ENCODE measurements at regions not wholly inside any gene's neighbourhood (a gene's known extent, or its start where the extent isn't known, plus 50 kb on each side); places are given as distances from the start of the nearest gene placed in this dataset.

DNA sequence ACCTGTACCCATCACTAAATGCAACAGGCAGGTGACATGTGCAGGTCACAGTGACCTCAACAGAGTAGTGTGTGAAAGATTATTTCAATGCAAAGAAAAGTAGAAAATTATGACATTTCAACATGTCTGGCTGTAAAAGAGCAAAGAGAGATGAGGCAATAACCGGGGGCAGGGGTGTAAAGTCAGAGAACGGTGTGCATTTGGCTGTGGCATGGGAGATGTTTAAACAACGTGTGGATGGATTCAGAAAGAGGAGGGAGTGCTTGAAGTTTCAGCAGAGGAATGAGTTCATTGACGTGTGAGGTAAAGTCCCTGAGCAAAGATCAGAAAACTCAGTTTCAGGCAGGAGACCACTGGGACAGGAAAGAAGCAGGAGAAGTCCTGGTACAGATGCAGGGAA is 229.7 kb downstream of the BUD13 start:
- in situ Hi-C loops (cut with HindIII; ENCODE audit: low sequenced_read_pairs): no loop called here
- no peak for DNase-seq (ENCODE audit: low spot score)

DNA sequence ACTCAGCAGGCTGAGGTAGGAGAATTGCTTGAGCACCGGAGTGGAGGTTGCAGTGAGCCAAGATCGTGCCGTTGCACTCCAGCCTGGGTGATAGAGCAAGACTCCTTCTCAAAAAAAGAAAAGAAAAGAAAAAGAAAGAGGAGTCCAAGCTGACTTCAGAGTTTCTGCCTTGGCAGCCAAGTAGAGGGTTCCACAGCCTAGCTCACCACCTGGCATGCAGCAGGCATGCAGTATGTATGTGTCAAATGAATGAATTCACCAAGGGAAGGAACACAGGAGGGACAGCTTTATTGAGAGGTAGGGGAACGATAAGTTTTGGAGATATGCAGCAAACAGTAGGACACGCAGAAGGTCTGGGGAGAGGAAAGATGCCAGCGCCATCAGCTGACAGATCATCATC is 230.4 kb downstream of the BUD13 start:
- no peak for DNase-seq (ENCODE audit: low spot score)
- in situ Hi-C loops (cut with HindIII; ENCODE audit: low sequenced_read_pairs): no loop called here

DNA sequence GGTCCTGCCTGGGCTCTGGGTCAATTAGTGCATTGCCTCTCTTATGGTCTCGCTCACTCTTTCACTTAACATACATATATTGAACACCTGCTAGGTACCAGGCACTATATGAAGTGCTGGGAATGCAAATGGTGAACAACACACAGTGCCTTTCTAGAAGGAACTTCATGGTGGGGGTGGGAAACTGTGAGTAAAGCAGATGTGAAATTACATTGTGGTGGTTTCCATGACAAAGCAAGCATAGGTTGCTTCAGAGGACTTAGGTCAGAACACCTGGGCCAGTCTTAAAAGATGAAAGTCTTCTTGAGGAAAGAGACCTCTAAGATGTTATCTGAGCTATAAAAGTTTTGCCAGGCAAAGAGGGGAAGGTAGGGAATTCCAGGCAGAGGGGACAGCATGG is 231.3 kb downstream of the BUD13 start:
- in situ Hi-C loops (cut with HindIII; ENCODE audit: low sequenced_read_pairs): no loop called here

DNA sequence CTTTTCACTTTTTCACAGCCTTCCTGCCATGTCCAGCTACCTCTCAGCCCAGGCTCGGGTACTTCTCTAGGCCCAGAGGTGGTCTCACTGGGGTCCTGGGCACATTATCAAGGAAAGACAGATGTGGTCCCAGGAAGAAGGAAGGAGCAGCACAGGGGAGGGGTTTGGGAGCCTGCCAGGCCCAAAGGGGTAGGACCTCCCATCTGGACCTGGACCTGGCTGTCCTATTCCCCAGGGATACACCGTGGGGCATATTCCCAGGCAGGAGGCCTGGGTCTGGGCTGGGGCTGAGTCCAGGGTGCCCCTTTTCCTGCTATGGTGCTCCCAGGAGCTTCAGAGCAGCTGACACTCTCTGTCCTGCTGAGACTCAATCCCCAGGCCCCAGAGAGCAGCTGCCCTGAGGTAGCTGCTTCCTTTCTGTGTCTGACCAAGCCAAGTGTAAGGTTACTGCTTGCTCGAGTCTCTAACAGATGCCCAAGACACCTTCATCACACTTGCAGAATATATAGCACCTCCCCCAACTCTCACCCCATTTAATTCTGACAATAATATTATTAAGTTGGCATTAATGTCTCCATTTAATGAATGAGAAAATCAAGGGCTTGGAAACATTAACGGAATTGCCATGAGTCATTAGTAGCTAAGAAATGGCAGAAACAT is 232.0 kb downstream of the BUD13 start:
- no peak for DNase-seq (ENCODE audit: low spot score)
- in situ Hi-C loops (cut with HindIII; ENCODE audit: low sequenced_read_pairs): no loop called here

More for the DNA sequence above, 231.3 kb downstream of the BUD13 start:
- DNase-seq (ENCODE audit: low spot score): no peak

DNA sequence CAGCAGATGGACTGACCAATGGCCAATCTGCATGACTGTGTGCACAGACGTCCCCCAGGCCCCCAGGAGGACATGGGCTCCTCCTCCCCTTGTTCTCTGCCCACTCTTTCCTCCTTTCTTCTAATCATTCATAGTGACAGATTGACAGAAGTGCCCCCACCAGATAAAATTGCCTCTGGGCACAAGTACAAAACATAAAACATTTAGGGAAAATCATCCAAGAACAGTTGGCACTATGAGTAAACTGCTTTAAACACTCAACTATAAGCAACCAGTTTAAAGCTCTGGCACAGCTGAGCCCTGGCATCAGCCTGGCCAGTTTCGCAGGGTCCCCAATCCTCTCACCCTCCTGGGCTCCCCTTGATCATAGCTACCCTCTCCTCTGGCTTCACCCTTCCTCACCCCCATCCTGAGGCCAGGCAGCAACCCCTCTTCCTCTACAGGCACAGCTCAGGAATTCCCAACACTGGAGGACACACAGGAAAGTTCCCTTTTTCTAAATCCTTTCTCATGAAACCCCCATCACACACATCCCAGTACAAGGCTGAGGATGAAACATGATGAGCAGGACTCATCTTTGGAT is 232.9 kb downstream of the BUD13 start:
- DNase-seq (ENCODE audit: low spot score): no peak
- in situ Hi-C loops (cut with HindIII; ENCODE audit: low sequenced_read_pairs): no loop called here

DNA sequence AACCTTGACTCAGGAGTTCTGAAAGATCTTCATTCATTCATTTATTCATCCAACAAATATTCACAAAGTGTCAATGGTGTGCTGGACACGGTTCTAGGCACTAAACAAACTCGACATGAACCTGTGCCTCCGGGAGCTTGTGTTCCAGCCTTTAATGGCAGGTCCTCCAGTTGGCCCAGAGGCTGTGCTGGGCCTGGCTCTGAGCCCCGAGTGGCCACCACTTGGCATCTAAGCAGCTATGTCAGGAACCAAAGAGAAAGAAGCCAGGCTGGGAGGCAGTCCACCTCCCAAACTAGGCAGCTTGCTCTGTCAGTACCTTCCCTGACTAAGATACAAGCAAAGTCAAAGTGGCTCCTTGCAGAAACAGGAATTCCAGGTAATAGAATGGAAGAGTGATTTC is 233.6 kb downstream of the BUD13 start:
- in situ Hi-C loops (cut with HindIII; ENCODE audit: low sequenced_read_pairs): no loop called here
- DNase-seq (ENCODE audit: low spot score): no peak

DNA sequence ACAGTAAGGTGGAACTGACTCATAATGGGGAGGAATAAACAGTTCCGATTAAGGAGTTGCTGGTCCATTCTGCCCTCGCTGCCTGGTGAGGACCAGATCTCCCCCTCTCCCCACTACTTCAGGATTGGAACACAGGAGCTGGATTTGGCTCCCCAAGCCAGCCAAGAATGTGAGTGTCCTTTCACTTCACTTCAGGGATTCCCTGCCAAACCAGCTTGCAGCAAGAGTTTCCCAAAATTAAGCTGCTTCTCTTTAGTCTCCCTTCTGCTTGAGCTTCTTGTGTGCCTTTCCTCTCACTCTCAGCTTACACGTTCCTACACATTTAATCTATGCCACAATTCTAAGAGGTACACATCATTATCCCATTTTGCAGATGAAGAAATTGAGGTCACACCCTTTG is 234.1 kb downstream of the BUD13 start:
- no peak for DNase-seq (ENCODE audit: low spot score)
- in situ Hi-C loops (cut with HindIII; ENCODE audit: low sequenced_read_pairs): no loop called here

DNA sequence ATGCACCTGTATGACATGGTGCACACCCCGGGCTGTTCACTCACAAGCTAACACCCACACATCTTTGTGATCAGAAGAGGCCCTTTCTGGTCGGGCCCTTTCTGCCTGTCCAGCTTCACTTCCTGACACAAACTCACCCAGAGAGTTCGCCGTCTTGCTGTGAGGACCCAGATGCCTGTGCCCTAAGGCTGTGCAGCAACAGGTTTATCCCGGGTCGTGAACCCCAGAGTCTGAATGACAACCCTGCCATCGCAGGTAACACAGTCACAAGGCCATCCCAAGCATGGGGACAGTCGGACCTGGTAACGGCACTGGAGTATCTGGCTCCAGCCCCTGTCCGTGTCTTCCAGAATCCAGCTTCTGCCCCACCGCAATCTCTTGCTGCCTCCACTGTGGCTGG is 235.1 kb downstream of the BUD13 start:
- in situ Hi-C loops (cut with HindIII; ENCODE audit: low sequenced_read_pairs): no loop called here
- no peak for DNase-seq (ENCODE audit: low spot score)

DNA sequence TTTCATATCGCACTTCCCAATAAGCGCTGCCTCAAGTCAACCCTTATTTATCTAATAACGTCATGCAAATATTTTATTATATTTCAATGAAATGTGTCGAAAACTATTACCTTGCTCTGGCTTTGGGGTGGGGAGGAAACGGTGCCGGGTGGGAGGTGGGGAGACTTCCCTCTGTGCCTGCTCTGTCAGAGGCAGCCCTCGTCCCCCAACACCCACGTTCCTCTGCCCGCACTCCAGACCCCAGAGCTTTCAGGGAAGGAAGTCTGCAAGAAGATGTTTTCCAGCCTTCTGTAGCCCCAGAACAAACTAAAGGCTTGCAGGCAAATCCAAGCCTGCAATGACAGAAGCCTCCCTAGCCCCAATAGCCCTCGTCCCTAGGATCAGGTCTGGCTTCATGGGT is 235.7 kb downstream of the BUD13 start:
- DNase-seq (ENCODE audit: low spot score): no peak
- in situ Hi-C loops (cut with HindIII; ENCODE audit: low sequenced_read_pairs): no loop called here

DNA sequence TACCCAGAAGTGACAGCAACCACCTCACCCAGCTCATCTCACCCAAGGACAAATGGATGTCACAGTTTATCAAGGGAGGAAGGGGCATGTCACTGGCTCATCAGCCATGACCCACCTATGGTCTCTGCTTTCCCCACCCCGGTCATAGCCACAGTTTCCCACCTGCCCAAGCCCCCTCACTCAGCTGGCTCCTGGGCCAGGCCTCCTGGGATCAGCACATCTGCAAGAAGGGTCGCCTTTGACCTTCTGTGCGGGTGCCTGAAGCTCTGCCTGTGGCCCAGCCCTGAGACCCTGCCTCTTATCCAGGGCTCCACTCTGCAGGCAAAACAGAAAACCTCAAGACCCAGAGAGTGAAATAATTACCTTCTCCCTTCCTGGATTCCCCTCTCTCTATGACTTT is 236.4 kb downstream of the BUD13 start:
- in situ Hi-C loops (cut with HindIII; ENCODE audit: low sequenced_read_pairs): no loop called here
- no peak for DNase-seq (ENCODE audit: low spot score)

DNA sequence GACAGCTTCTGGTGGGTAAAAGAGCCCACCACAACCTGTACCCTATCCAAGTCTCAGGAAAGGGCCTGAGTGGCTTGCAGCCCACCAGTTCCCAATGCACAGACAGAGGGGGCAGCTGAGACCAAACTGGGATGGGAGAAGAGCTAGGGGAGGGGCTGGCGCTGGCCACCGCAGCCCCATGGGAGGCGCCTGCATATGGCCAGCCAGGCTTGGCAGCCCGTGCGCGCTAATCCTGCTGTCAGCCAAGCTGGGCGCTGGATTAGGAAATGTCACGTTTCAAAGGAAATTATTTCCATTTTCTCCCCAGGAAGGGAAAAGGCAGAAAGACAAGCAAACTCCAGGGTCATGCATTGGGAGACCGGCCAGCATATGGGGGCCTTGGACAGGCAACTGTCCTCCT is 236.8 kb downstream of the BUD13 start:
- in situ Hi-C loops (cut with HindIII; ENCODE audit: low sequenced_read_pairs): no loop called here
- peak; percentile 20 for DNase-seq (ENCODE audit: low spot score)

DNA sequence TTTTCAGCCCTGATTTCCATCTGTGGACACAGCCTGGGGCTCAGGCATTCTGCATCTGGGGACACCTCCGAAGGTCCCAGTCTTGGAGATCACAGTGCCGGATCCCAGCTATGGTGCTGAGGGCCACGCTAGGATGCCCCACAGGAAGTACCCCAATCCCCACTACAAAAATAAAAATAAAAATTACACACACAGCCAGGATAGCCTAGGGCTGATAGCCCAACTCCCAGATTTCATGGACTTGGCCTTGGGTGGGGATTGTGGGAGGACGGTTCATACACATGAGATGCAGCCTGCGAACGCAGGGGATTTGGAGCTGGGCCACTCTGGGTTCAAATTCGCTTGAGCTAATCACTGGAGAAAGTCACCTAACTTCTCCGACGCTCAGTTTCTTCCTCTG is 237.7 kb downstream of the BUD13 start:
- DNase-seq (ENCODE audit: low spot score): no peak
- in situ Hi-C loops (cut with HindIII; ENCODE audit: low sequenced_read_pairs): no loop called here

DNA sequence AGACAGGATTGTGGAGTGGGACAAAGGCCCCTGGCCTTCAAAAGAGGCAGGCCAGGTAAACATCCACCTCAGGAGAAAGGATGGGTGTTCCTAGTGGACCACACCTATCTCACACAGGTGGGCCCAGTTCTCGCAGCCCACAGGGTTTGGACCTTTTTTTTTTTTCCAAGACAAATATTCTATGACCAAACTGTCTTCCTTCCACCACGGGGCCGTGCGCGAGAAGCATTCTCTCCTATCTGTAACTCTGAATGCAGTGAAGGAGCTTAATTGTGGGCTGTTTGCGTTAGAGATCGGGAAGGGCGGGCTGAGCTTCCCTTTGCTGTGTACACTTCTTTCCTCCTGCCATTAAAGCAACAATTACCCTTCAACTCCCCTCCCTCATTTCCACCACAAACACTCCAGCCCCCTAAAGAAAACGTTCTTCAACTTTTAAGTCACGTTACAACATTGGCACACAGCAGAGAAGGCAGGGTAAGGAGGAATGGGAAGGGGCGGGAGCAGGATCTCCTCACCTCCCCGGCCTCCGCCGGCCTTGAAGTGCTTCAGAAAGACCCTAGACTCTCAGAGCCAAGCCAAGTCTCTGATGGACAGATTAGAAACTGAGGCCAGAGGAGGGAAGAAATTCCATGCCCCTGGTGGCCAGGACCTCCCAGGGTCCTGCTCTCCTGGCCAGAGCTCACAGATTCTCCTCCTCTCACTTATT is 238.4 kb downstream of the BUD13 start:
- in situ Hi-C loops (cut with HindIII; ENCODE audit: low sequenced_read_pairs): no loop called here
- no peak for DNase-seq (ENCODE audit: low spot score)

DNA sequence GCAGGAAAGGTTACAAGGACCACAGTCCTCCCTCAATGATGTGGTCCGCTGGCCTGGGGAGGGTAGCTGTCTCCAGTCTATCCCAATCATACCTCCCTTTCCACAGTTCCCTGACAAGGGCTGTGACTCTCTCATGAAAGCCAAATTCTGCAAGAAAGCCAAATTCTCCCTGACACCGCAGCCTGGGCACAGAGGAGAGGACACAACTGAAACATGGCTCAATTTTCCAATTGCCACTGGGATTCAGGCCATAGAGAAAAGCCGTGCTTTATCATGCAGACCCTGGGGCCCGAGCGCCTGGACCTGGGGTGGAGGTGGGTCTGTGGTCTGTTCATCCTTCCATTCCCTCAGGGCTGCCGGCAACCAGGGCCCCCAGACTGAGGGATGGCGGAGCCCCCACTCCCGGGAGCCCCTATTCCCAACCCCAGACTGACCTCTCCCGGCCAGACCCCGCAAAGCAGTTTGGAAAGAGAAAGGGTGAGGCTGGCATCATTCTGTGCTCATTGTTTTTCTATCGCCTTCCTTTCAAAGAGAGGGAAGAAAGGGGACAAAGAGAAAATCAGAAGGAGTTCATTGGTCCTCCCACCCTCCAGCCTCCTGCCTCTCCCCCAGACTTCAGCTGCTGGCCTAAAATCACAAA is 239.5 kb downstream of the BUD13 start:
- in situ Hi-C loops (cut with HindIII; ENCODE audit: low sequenced_read_pairs): no loop called here
- DNase-seq (ENCODE audit: low spot score): no peak

DNA sequence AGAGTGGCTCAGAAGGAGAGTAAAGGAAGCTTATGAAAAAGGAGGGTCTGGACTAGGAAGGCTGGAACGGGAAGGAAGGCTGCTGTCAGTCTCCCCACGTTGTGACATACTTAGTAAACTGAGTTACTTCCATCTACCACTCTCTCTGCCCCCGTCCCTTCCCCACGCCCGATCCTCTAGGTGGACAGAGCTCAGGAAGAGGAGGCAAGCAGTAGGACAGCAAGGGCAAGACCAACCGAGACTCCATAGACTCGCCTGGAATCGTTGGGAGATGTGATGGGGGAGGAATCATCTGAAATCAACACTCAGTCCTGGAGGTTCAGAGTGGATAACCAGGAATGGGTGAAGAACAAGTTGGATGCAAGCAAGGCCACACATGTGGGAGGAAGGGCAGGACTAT is 240.7 kb downstream of the BUD13 start:
- in situ Hi-C loops (cut with HindIII; ENCODE audit: low sequenced_read_pairs): no loop called here

DNA sequence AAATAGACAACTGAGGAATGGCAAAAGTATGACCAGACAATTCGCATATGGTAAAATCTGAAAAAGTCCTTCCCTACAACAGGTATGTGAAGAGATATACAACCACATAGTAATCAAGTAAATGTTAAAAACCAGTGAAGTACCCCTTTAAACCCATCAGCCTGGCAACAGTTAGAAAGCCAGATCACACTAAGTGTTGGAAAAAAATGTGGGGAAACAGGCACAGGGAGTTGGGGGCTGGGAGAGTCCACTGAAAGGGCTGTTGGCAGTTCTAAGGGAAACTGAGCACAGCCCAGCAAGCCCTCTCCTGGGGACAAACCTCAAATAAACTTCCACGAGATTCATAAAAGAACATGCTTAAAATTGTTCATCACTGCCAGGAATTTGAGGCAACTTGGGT is 242.1 kb downstream of the BUD13 start:
- no peak for DNase-seq (ENCODE audit: low spot score)
- in situ Hi-C loops (cut with HindIII; ENCODE audit: low sequenced_read_pairs): no loop called here

More for the DNA sequence above, 240.7 kb downstream of the BUD13 start:
- DNase-seq (ENCODE audit: low spot score): no peak

DNA sequence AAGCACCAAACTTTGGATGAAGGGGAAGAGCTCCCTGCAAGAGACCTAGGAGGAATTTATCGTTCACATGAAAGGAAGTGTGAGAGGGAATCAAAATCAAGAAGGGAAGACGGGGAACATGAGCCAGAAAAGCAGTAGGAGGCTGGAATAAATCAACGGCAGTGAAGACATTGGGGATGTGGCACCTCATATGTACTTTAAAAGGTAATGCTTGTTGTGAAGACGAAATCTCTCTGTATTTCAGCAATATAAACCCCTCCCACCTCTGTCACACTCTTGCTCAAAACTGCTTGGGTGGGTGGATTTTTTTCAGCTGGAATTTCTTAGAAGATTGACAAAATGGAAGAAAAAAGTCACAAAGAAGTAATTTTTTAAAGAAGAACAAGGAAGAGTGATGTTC is 243.5 kb downstream of the BUD13 start:
- DNase-seq (ENCODE audit: low spot score): no peak
- in situ Hi-C loops (cut with HindIII; ENCODE audit: low sequenced_read_pairs): no loop called here

DNA sequence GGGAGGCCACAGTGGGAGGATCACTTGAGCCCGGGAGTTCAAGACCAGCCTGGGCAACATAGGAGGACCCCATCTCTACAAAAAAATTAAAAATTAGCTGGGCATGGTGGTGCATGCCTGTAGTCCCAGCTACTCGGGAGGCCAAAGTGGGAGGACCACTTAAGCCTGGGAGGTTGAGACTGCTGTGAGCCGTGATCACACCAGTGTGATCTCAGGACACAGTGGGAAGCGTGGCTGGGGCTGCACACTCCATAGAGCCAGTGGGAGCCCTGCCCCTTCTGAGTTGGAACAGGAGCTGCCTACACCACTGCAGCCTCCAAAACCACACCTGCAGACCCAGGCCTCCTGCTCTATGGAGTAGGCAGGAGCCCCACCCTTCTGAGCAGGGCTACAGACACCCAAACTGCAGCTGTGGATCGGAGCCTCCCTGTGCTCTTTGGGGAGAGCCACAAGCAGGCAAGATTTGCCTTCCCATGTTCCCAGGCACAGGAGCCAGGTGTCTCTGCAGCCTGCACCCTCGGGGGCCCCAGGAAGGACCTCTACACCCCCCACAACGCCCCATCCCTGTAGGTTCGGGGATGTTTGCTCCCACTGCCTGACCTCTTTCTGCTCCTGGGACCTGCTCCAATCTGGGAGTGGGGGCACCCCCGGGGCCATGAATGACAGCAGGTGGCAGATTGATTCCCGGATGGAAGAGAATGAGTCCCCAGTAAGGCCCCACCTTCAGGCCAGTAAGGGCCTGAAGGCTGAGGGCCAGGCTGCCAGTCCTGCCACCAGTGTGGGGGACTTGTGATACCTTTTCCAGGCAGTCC is 245.4 kb downstream of the BUD13 start:
- DNase-seq (ENCODE audit: low spot score): no peak
- in situ Hi-C loops (cut with HindIII; ENCODE audit: low sequenced_read_pairs): no loop called here

DNA sequence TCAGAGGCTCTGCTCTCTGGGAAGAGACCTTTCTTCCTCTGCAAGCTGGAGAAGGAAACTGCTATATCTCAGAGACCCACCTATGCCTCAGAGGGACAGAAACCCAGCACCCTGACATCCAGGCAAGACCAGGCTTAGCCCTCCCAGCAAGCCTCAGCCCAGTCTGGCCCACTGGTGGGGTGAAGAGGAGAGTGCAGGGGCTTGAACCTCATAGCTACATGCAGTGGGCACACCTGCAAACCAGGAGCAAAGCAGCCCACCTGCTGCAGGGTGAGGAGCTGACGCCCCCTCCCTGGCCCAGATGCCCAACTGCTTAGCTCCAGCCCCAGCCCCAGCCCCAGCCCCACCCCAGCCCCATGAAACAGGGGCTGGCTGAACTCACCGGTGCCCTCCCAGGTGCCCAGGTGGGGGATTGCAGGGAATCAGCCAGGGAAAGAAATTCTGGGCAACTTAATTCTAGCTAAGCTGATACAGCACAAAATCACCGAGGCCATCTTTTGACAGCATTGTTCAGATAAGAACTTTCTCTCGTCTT is 246.8 kb downstream of the BUD13 start:
- in situ Hi-C loops (cut with HindIII; ENCODE audit: low sequenced_read_pairs): no loop called here
- no peak for DNase-seq (ENCODE audit: low spot score)

All from G401 (cell line).